Heart left ventricle (tissue), 13 donors: ENCODE measurements at regions not wholly inside any gene's neighbourhood (a gene's known extent, or its start where the extent isn't known, plus 50 kb on each side); places are given as distances from the start of the nearest gene placed in this dataset.

ENCODE experiments used
- POLR2A ChIP-seq, 2 donors: fragments of 450-650 bp; IDR thresholded peaks; one replicate each; pipeline ENCODE4 v1.6.1; 2017; ENCODE audit warnings: antibody characterized with exemption in 2 of 2, mild to moderate bottlenecking in 2 of 2, moderate library complexity in 2 of 2
- TF ChIP-seq, protein P1 (sequence below), 12 donors: fragments of 200-600 bp; sonication (generic) in 4 of 12; IDR thresholded peaks; one replicate each; pipeline versions ENCODE4 v1.5.0 to v1.8.0; 2018 to 2022; ENCODE audit warnings: antibody characterized with exemption in 12 of 12, mild to moderate bottlenecking in 5 of 12
- donor health status: ischemic (EF 13 %, LVEDD 7.1; RV severe dilation, severe dysfunction).
- donor health status: DM: no; HTN: yes; CAD: no.
- donor health status: DM: no; HTN: no; CAD: no.
- donor health status: ischemic (EF 25% LVEDD 6.9; RV normal size, moderate dysfunction).
- donor health status: ischemic (EF 25% LVEDD 5.7; RV mildly dilated, moderate dysfunction).
- donor health status: ischemic (EF 35%, LVEDD 5.7; RV mildly dilated, moderate dysfunction).
- donor health status: nonischemic (EF 11% LVEDD 7.7; RV severe dilation, severe dysfunction).
- donor health status: DM: yes; HTN: yes; CAD: no.
- donor health status: PGD.
- donor health status: ischemic (EF 29% LVEDD 5.4; RV normal size, mild dysfunction).
- donor health status: nonischemic (EF 23%, LVEDD 6.1; RV moderate dilation, normal function).

DNA sequence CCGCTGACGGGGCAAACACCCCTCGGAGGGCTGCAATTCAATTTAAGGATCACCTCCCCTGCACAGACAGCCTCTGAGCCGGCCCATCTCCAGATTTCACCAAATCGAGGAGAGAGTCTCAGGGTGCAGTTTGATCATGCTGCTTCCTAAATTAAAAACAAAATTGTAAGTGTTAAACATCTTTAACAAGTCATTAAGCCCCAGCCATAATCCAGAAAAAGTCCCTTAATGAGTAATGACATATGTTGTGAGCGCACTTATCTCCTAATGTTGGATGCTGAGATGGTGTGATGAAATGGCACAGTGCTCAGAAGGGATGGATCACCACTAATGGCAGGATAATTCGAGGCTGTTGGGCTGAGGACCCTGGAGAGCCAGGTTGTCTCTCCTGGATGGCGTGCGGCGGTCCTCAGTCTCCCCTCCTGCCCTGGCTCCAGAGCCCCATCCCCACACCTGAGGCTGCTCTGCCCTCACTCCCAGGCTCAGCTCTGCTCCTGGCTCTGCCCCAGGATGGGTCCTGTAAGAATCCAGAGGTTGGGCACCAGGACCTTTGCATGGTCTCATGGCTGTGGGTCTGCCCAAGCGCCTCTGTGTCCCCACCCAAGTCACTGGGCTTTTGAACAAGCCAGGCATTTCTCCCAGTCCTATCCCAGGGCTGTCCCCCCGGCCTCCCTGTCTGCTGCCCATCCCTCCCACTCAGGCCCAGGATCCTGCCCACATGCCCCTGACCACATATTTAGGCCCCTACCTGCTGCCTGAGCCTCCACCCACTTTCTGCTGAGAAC, 224.4 kb upstream of the POU3F1 start:
- TF ChIP-seq, protein P1, sequence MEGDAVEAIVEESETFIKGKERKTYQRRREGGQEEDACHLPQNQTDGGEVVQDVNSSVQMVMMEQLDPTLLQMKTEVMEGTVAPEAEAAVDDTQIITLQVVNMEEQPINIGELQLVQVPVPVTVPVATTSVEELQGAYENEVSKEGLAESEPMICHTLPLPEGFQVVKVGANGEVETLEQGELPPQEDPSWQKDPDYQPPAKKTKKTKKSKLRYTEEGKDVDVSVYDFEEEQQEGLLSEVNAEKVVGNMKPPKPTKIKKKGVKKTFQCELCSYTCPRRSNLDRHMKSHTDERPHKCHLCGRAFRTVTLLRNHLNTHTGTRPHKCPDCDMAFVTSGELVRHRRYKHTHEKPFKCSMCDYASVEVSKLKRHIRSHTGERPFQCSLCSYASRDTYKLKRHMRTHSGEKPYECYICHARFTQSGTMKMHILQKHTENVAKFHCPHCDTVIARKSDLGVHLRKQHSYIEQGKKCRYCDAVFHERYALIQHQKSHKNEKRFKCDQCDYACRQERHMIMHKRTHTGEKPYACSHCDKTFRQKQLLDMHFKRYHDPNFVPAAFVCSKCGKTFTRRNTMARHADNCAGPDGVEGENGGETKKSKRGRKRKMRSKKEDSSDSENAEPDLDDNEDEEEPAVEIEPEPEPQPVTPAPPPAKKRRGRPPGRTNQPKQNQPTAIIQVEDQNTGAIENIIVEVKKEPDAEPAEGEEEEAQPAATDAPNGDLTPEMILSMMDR (IDR thresholded peaks at IDR 0.05): no peak
- no peak for TF ChIP-seq POLR2A (IDR thresholded peaks at IDR 0.05)
